Mucosa of descending colon (tissue), 3 donors: ENCODE measurements at regions not wholly inside any gene's neighbourhood (a gene's known extent, or its start where the extent isn't known, plus 50 kb on each side); places are given as distances from the start of the nearest gene placed in this dataset.
A peak's percentile ranks its signal among the peaks of the same experiment; 100 is the strongest.

ENCODE experiments used
- ATAC-seq: fragments of 200-7000 bp; cut with Tn5 transposase; one replicate; pipeline ENCODE4 v1.9.1; 2020; ENCODE audit warnings: mild to moderate bottlenecking, moderate library complexity
- DNase-seq, 3 donors: peaks; one replicate each; pipeline ENCODE4 v3.0.0-alpha.2; 2020
- H3K36me3 ChIP-seq: fragments of 200-600 bp; one replicate; pipeline ENCODE4 v1.8.0; 2021; ENCODE audit warnings: low read depth, mild to moderate bottlenecking
- H3K4me1 ChIP-seq: fragments of 200-600 bp; one replicate; pipeline ENCODE4 v1.8.0; 2021; ENCODE audit warnings: low read depth, mild to moderate bottlenecking
- H3K4me3 ChIP-seq: fragments of 200-600 bp; one replicate; pipeline ENCODE4 v1.8.0; 2021; ENCODE audit warnings: mild to moderate bottlenecking
- H3K9me3 ChIP-seq: fragments of 200-600 bp; one replicate; pipeline ENCODE4 v1.8.0; 2021; ENCODE audit warnings: mild to moderate bottlenecking
- CTCF ChIP-seq: fragments of 200-600 bp; IDR thresholded peaks from one replicate; pipeline ENCODE4 v1.8.0; 2022; ENCODE audit warnings: antibody characterized with exemption, mild to moderate bottlenecking
- intact Hi-C, 2 donors: fragments of 100-400 bp; cut with DNase I in 1 of 2; cut with micrococcal nuclease in 1 of 2; formaldehyde crosslinking; loops; one replicate each; pipeline versions ENCODE4 v1.11.0 to v1.11.1; 2022; cut with DNase I, micrococcal nuclease
- donor health status: DM: no; HTN: no; CAD: no; lungs with moderate emphysema.
- donor health status: DM: no; HTN: no; CAD: no.
- donor health status: DM: no; HTN: yes; CAD: no.

GRCh38 chr3:159649951-159650350, 338.7 kb upstream of the IL12A start:
- no peak for TF ChIP-seq CTCF
- Histone ChIP-seq H3K4me3 (no peak overlapping the region), H3K4me1 (no peaks in the 10 kb centered on the region), H3K9me3 (no peaks in the 10 kb centered on the region), H3K36me3 (no peaks in the 10 kb centered on the region)
- intact Hi-C loops, result no loop called here
- ATAC-seq (no peak), DNase-seq (no peak)

GRCh38 chr3:159650726-159651125, 337.9 kb upstream of the IL12A start:
- intact Hi-C loops, result no loop called here

GRCh38 chr3:159652452-159652851, 336.2 kb upstream of the IL12A start:
- H3K9me3 ChIP-seq, result no peaks in the 10 kb centered on the region
- no peaks in the 10 kb centered on the region for H3K4me1 ChIP-seq
- peak; percentile 77 for ATAC-seq
- intact Hi-C loops, result no loop called here
- no peak for TF ChIP-seq CTCF
- H3K36me3 ChIP-seq, result no peaks in the 10 kb centered on the region
- no peak overlapping the region for H3K4me3 ChIP-seq
- DNase-seq, result peak in 2 of 3 donors; percentile 26

More at GRCh38 chr3:159650726-159651125, 337.9 kb upstream of the IL12A start:
- no peak for DNase-seq
- Histone ChIP-seq H3K4me3 (no peak overlapping the region), H3K36me3 (no peaks in the 10 kb centered on the region), H3K9me3 (no peaks in the 10 kb centered on the region), H3K4me1 (no peaks in the 10 kb centered on the region)
- TF ChIP-seq CTCF, result no peak
- ATAC-seq, result peak; percentile 58

- ATAC-seq, result peak; percentile 55
- DNase-seq, result no peak
- Histone ChIP-seq H3K36me3 (no peaks in the 10 kb centered on the region), H3K4me1 (no peaks in the 10 kb centered on the region), H3K9me3 (no peaks in the 10 kb centered on the region), H3K4me3 (no peak overlapping the region)
- TF ChIP-seq CTCF, result no peak
- intact Hi-C loops, result no loop called here
These were observed 334.2 kb upstream of the IL12A start for GRCh38 chr3:159654183-159655134.

- Histone ChIP-seq H3K9me3 (no peaks in the 10 kb centered on the region), H3K4me3 (no peak overlapping the region), H3K4me1 (no peaks in the 10 kb centered on the region), H3K36me3 (no peaks in the 10 kb centered on the region)
- DNase-seq (no peak), ATAC-seq (no peak)
- TF ChIP-seq CTCF, result no peak
- intact Hi-C loops, result no loop called here
These were observed 333.4 kb upstream of the IL12A start for GRCh38 chr3:159655202-159655601.
